Embryonic facial prominence (tissue), 1 donor: ENCODE measurements at regions not wholly inside any gene's neighbourhood (a gene's known extent, or its start where the extent isn't known, plus 50 kb on each side); places are given as distances from the start of the nearest gene placed in this dataset.
"Not testable (repeated sequence)": the region's sequence is repeated elsewhere in the genome, so short reads cannot be mapped to it uniquely, and the experiment has no call there.

Source experiments
- DNase-seq: peaks from one replicate; pipeline ENCODE4 v3.0.0-alpha.2; 2016; ENCODE audit errors: extremely low spot score

- not testable (repeated sequence) for DNase-seq
Observed at GRCh38 chr10:91003379-91003778, 82.5 kb upstream of the ANKRD1 start.

- DNase-seq = not testable (repeated sequence)
Observed at GRCh38 chr10:91005276-91005675, 84.4 kb upstream of the ANKRD1 start.

GRCh38 chr10:91006001-91006751 lies 85.3 kb upstream of the ANKRD1 start:
- no peak for DNase-seq

- no peak for DNase-seq
Observed at GRCh38 chr10:91006752-91007346, 86.0 kb upstream of the ANKRD1 start.

GRCh38 chr10:91007655-91008054 lies 86.8 kb upstream of the ANKRD1 start:
- DNase-seq = no peak

GRCh38 chr10:91009121-91009520 lies 88.2 kb upstream of the ANKRD1 start:
- no peak for DNase-seq

- no peak for DNase-seq
Observed at GRCh38 chr10:91010952-91011351, 90.1 kb upstream of the ANKRD1 start.

- no peak for DNase-seq
Observed at GRCh38 chr10:91012502-91012901, 91.6 kb upstream of the ANKRD1 start.

GRCh38 chr10:91013985-91014384 lies 93.1 kb upstream of the ANKRD1 start:
- DNase-seq = no peak

GRCh38 chr10:91017198-91017597 lies 96.3 kb upstream of the ANKRD1 start:
- no peak for DNase-seq

GRCh38 chr10:91021901-91022300 lies 101.0 kb upstream of the ANKRD1 start:
- DNase-seq = no peak

GRCh38 chr10:91022390-91022789 lies 101.5 kb upstream of the ANKRD1 start:
- DNase-seq = no peak

GRCh38 chr10:91022924-91023699 lies 102.2 kb upstream of the ANKRD1 start:
- no peak for DNase-seq

- DNase-seq = no peak
Observed at GRCh38 chr10:91023700-91024398, 103.0 kb upstream of the ANKRD1 start.

- no peak for DNase-seq
Observed at GRCh38 chr10:91024541-91024940, 103.7 kb upstream of the ANKRD1 start.

GRCh38 chr10:91032611-91033206 lies 111.8 kb upstream of the ANKRD1 start:
- DNase-seq = no peak

GRCh38 chr10:91033324-91033950 lies 112.5 kb upstream of the ANKRD1 start:
- no peak for DNase-seq

GRCh38 chr10:91034042-91034441 lies 113.2 kb upstream of the ANKRD1 start:
- DNase-seq = no peak

GRCh38 chr10:91034494-91035159 lies 113.7 kb upstream of the ANKRD1 start:
- DNase-seq = peak; percentile 62

GRCh38 chr10:91035650-91036292 lies 114.9 kb upstream of the ANKRD1 start:
- no peak for DNase-seq
